HG02970 (cell line): ENCODE measurements at regions not wholly inside any gene's neighbourhood (a gene's known extent, or its start where the extent isn't known, plus 50 kb on each side); places are given as distances from the start of the nearest gene placed in this dataset.

Experiments
- ATAC-seq: cut with Tn5 transposase; IDR thresholded peaks from one replicate; pipeline ENCODE4 v1.9.1; 2021; ENCODE audit warnings: mild to moderate bottlenecking, moderate library complexity, moderate number of reproducible peaks; ENCODE audit not compliant: unreplicated experiment, low FRiP score

- ATAC-seq, result no peak
Observed at GRCh38 chr13:99862244-99862643, 109.3 kb downstream of the ZIC5 start.

GRCh38 chr13:99861771-99862170 is 109.8 kb downstream of the ZIC5 start:
- no peak for ATAC-seq

GRCh38 chr13:99860745-99861144 is 110.8 kb downstream of the ZIC5 start:
- ATAC-seq, result no peak

- ATAC-seq, result no peak
Observed at GRCh38 chr13:99859178-99860177, 112.1 kb downstream of the ZIC5 start.

- ATAC-seq, result no peak
Observed at GRCh38 chr13:99857738-99858137, 113.8 kb downstream of the ZIC5 start.

- ATAC-seq, result no peak
Observed at GRCh38 chr13:99855526-99856420, 115.8 kb downstream of the ZIC5 start.

GRCh38 chr13:99854366-99854765 is 117.2 kb downstream of the ZIC5 start:
- no peak for ATAC-seq

- ATAC-seq, result no peak
Observed at GRCh38 chr13:99847318-99847750, 124.2 kb downstream of the ZIC5 start.

GRCh38 chr13:99845161-99845874 is 126.2 kb downstream of the ZIC5 start:
- no peak for ATAC-seq

- no peak for ATAC-seq
Observed at GRCh38 chr13:99844421-99844820, 127.1 kb downstream of the ZIC5 start.

- ATAC-seq, result no peak
Observed at GRCh38 chr13:99843872-99844271, 127.7 kb downstream of the ZIC5 start.

- no peak for ATAC-seq
Observed at GRCh38 chr13:99842405-99842804, 129.2 kb downstream of the ZIC5 start.

GRCh38 chr13:99836291-99836690 is 135.3 kb downstream of the ZIC5 start:
- no peak for ATAC-seq

- no peak for ATAC-seq
Observed at GRCh38 chr13:99835442-99835841, 136.1 kb downstream of the ZIC5 start.

GRCh38 chr13:99834246-99834645 is 137.3 kb downstream of the ZIC5 start:
- no peak for ATAC-seq

- no peak for ATAC-seq
Observed at GRCh38 chr13:99832347-99832746, 139.2 kb downstream of the ZIC5 start.

- ATAC-seq, result no peak
Observed at GRCh38 chr13:99830931-99831330, 140.6 kb downstream of the ZIC5 start.

- ATAC-seq, result no peak
Observed at GRCh38 chr13:99829593-99830239, 141.9 kb downstream of the ZIC5 start.

GRCh38 chr13:99829161-99829560 is 142.4 kb downstream of the ZIC5 start:
- ATAC-seq, result no peak

GRCh38 chr13:99828735-99829134 is 142.8 kb downstream of the ZIC5 start:
- ATAC-seq, result no peak
